ENCODE measurements at regions not wholly inside any gene's neighbourhood (a gene's known extent, or its start where the extent isn't known, plus 50 kb on each side); places are given as distances from the start of the nearest gene placed in this dataset.
"Not testable (repeated sequence)": the region's sequence is repeated elsewhere in the genome, so short reads cannot be mapped to it uniquely, and the experiment has no call there.

DNA sequence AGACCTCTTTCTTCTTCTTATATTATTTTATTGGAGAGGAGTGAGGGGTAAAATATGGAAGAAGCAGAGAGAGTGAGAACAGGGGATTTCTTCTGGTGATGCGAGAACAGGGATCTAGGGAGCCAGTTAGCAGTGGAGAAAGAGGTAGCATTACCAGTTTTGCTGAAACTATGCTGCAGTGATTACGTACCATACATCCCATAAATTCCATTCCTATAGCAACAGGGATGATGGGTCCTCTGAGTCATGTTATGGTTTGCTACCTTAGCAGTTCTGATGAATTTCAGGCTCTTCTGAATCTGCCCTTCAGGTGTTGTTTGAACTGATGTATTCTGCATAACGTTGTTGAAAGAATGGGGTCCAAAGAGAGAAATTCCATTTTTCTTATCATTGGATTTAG is 625.4 kb upstream of the LRFN5 start:
- Histone ChIP-seq H2BK15ac (ENCODE audit: low read depth, low read length) (no peak overlapping the region), H3K9me3 (ENCODE audit: control insufficient read depth, low read depth, low read length) (no peaks in the 10 kb centered on the region), H2BK12ac (ENCODE audit: insufficient read length, low read depth, low read length) (no peak overlapping the region), H3K23me2 (ENCODE audit: insufficient read length, low read depth, low read length, poor library complexity, severe bottlenecking) (no peaks in the 10 kb centered on the region), H3K27me3 (ENCODE audit: insufficient read depth, low read length) (no peaks in the 10 kb centered on the region), H3K23ac (ENCODE audit: insufficient read length, low read depth, low read length) (no peak overlapping the region), H3K56ac (ENCODE audit: insufficient read length, low read depth, low read length) (no peak overlapping the region), H2BK20ac (ENCODE audit: low read depth, low read length, poor library complexity, severe bottlenecking) (no peak overlapping the region), H2BK5ac (ENCODE audit: insufficient read length, low read length) (no peak overlapping the region), H2BK120ac (ENCODE audit: low read depth, low read length, poor library complexity, severe bottlenecking) (no peak overlapping the region), H2AFZ (ENCODE audit: low read length) (no peak overlapping the region), H4K91ac (ENCODE audit: insufficient read length, low read depth, low read length) (no peak overlapping the region), H4K8ac (replicated peaks; ENCODE audit: insufficient read length, low read depth, low read length) (no peak overlapping the region), H3K4ac (ENCODE audit: low read depth, low read length) (no peak overlapping the region), H3K14ac (ENCODE audit: insufficient read depth, low read length) (no peak overlapping the region), H3K27ac (ENCODE audit: insufficient read length, low read depth, low read length) (no peak overlapping the region), H3K4me2 (ENCODE audit: insufficient read depth, insufficient read length, low read length) (no peak overlapping the region), H4K5ac (ENCODE audit: insufficient read length, low read depth, low read length) (no peak overlapping the region), H2AK5ac (ENCODE audit: insufficient read length, low read length) (no peak overlapping the region), H3K79me2 (ENCODE audit: insufficient read depth, low read length) (no peaks in the 10 kb centered on the region), H3K4me1 (ENCODE audit: insufficient read depth, low read length) (no peaks in the 10 kb centered on the region), H3T11ph (ENCODE audit: low read length) (no peak overlapping the region), H3K9ac (ENCODE audit: extremely low read depth, insufficient read length, low read length) (no peak overlapping the region), H4K20me1 (ENCODE audit: control insufficient read depth, insufficient read depth, insufficient read length) (no peaks in the 10 kb centered on the region), H3K79me1 (ENCODE audit: insufficient read depth, low read depth, low read length, poor library complexity, severe bottlenecking) (no peaks in the 10 kb centered on the region), H3K18ac (ENCODE audit: insufficient read length, low read depth, low read length) (no peak overlapping the region)
- Mint-ChIP-seq H3K27me3 (ENCODE audit: low read depth) (no peaks in the 10 kb centered on the region), H3K27ac (no peak overlapping the region), H3K4me3 (no peak overlapping the region), H3K4me1 (peaks cover 2 to 3% of the 10 kb centered on the region in 2 experiments; a peak in 1 of 4 replicates), H3K9me3 (no peaks in the 10 kb centered on the region), H3K36me3 (ENCODE audit: insufficient read depth in 1 of 3, low read depth in 3 of 3) (0 out of 7 replicates have a peak, but pooled peaks cover 0 to 5% (median 0%) of the 10 kb centered on the region in 3 experiments)
- DNase-seq = no peak
- whole genome bisulfite sequencing (ENCODE audit: extremely low coverage, insufficient read length, low lambda C conversion rate) = no CpG with 5 or more reads among the region's 3 CpGs
- TF ChIP-seq, protein P1, sequence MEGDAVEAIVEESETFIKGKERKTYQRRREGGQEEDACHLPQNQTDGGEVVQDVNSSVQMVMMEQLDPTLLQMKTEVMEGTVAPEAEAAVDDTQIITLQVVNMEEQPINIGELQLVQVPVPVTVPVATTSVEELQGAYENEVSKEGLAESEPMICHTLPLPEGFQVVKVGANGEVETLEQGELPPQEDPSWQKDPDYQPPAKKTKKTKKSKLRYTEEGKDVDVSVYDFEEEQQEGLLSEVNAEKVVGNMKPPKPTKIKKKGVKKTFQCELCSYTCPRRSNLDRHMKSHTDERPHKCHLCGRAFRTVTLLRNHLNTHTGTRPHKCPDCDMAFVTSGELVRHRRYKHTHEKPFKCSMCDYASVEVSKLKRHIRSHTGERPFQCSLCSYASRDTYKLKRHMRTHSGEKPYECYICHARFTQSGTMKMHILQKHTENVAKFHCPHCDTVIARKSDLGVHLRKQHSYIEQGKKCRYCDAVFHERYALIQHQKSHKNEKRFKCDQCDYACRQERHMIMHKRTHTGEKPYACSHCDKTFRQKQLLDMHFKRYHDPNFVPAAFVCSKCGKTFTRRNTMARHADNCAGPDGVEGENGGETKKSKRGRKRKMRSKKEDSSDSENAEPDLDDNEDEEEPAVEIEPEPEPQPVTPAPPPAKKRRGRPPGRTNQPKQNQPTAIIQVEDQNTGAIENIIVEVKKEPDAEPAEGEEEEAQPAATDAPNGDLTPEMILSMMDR (conservative IDR thresholded peaks at IDR 0.05) = no peak

DNA sequence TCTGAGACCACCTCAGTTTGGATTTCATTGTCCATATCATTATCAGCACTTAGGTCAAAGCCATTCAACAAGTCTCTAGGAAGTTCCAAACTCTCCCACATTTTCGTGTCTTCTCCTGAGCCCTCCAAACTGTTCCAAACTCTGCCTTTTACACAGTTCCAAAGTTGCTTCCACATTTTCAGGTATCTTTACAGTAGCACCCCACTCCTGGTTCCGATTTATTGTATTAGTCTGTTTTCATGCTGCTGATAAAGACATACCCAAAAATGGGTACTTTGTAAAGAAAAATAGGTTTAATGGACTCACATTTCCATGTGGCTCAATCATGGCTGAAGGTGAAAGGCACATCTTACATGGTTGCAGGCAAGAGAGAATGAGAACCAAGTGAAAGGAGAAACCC is 646.4 kb upstream of the LRFN5 start:
- not testable (repeated sequence) for H3K27ac Mint-ChIP-seq; H2BK20ac ChIP-seq (ENCODE audit: low read depth, low read length, poor library complexity, severe bottlenecking)

More for the DNA sequence above, 646.4 kb upstream of the LRFN5 start:
- H3K56ac ChIP-seq (ENCODE audit: insufficient read length, low read depth, low read length); H3K23me2 ChIP-seq (ENCODE audit: insufficient read length, low read depth, low read length, poor library complexity, severe bottlenecking); DNase-seq; H2BK15ac ChIP-seq (ENCODE audit: low read depth, low read length); H4K8ac ChIP-seq (replicated peaks; ENCODE audit: insufficient read length, low read depth, low read length); H3K23ac ChIP-seq (ENCODE audit: insufficient read length, low read depth, low read length); H4K91ac ChIP-seq (ENCODE audit: insufficient read length, low read depth, low read length); H3K4me2 ChIP-seq (ENCODE audit: insufficient read depth, insufficient read length, low read length); H2AK5ac ChIP-seq (ENCODE audit: insufficient read length, low read length); H3K4me3 Mint-ChIP-seq; H3K27me3 Mint-ChIP-seq (ENCODE audit: low read depth); H2BK5ac ChIP-seq (ENCODE audit: insufficient read length, low read length); H4K5ac ChIP-seq (ENCODE audit: insufficient read length, low read depth, low read length); H3K14ac ChIP-seq (ENCODE audit: insufficient read depth, low read length); H3K4ac ChIP-seq (ENCODE audit: low read depth, low read length); H2BK120ac ChIP-seq (ENCODE audit: low read depth, low read length, poor library complexity, severe bottlenecking); H4K20me1 ChIP-seq (ENCODE audit: control insufficient read depth, insufficient read depth, insufficient read length); H3K18ac ChIP-seq (ENCODE audit: insufficient read length, low read depth, low read length); H3T11ph ChIP-seq (ENCODE audit: low read length); H2BK12ac ChIP-seq (ENCODE audit: insufficient read length, low read depth, low read length); H3K9ac ChIP-seq (ENCODE audit: extremely low read depth, insufficient read length, low read length); H3K79me1 ChIP-seq (ENCODE audit: insufficient read depth, low read depth, low read length, poor library complexity, severe bottlenecking); H2AFZ ChIP-seq (ENCODE audit: low read length); H3K27me3 ChIP-seq (ENCODE audit: insufficient read depth, low read length); H3K4me1 ChIP-seq (ENCODE audit: insufficient read depth, low read length); H3K27ac ChIP-seq (ENCODE audit: insufficient read length, low read depth, low read length): not testable (repeated sequence)
- Mint-ChIP-seq H3K9me3 (peaks cover 32 to 38% of the 10 kb centered on the region in 2 experiments), H3K36me3 (ENCODE audit: insufficient read depth in 1 of 3, low read depth in 3 of 3) (peaks cover 39 to 45% (median 41%) of the 10 kb centered on the region in 3 experiments), H3K4me1 (peaks cover 15 to 23% of the 10 kb centered on the region in 2 experiments)
- Histone ChIP-seq H3K79me2 (ENCODE audit: insufficient read depth, low read length) (peaks cover 18% of the 10 kb centered on the region; the same call in 1 of the 2 replicates), H3K9me3 (ENCODE audit: control insufficient read depth, low read depth, low read length) (peaks cover 13% of the 10 kb centered on the region)
- WGBS (ENCODE audit: extremely low coverage, insufficient read length, low lambda C conversion rate) = no CpG with 5 or more reads among the region's 2 CpGs
